ENCODE measurements at regions not wholly inside any gene's neighbourhood (a gene's known extent, or its start where the extent isn't known, plus 50 kb on each side); places are given as distances from the start of the nearest gene placed in this dataset.

GRCh38 chr4:53694666-53695065 lies 103.4 kb upstream of the LNX1 start:
- Histone ChIP-seq H3K9me3 (no peaks in the 10 kb centered on the region), H3K4me1 (no peaks in the 10 kb centered on the region), H3K4me3 (no peak overlapping the region), H3K36me3 (no peaks in the 10 kb centered on the region), H3K27me3 (no peaks in the 10 kb centered on the region), H3K27ac (no peak overlapping the region)
- WGBS, 2 donors, result 96 to 97% methylated on average over 2 of the region's 2 CpGs
- TF ChIP-seq EP300 (IDR thresholded peaks at IDR 0.05), result no peak
- TF ChIP-seq, protein P1, sequence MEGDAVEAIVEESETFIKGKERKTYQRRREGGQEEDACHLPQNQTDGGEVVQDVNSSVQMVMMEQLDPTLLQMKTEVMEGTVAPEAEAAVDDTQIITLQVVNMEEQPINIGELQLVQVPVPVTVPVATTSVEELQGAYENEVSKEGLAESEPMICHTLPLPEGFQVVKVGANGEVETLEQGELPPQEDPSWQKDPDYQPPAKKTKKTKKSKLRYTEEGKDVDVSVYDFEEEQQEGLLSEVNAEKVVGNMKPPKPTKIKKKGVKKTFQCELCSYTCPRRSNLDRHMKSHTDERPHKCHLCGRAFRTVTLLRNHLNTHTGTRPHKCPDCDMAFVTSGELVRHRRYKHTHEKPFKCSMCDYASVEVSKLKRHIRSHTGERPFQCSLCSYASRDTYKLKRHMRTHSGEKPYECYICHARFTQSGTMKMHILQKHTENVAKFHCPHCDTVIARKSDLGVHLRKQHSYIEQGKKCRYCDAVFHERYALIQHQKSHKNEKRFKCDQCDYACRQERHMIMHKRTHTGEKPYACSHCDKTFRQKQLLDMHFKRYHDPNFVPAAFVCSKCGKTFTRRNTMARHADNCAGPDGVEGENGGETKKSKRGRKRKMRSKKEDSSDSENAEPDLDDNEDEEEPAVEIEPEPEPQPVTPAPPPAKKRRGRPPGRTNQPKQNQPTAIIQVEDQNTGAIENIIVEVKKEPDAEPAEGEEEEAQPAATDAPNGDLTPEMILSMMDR (IDR thresholded peaks at IDR 0.05), result no peak
- no peak for TF ChIP-seq POLR2AphosphoS5 (IDR thresholded peaks at IDR 0.05)
- TF ChIP-seq POLR2A (IDR thresholded peaks at IDR 0.05), result no peak
- intact Hi-C loops (cut with DNase I), result no loop called here
- no peak for DNase-seq

DNA sequence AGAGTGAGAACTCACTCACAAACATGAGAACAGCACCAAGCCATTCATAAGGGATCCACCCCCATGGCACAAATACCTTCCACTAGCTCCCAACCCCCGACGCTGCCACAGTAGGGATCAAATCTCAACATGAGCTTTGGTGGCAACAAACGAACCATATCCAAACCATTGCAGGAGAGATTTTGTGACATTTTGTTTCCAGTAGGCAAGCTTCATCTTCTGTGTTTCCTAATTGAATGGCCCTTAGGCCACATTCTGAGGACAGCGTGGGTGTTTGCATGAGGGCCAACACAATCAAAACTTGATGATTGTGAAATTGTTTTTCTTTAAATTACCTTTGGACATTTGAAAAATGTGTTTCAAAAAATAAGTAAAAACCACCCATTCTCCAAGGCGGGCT lies 102.6 kb upstream of the LNX1 start:
- TF ChIP-seq, protein P1 (IDR thresholded peaks at IDR 0.05), result no peak
- no peak for TF ChIP-seq POLR2AphosphoS5 (IDR thresholded peaks at IDR 0.05)
- TF ChIP-seq EP300 (IDR thresholded peaks at IDR 0.05), result no peak
- no peak for TF ChIP-seq POLR2A (IDR thresholded peaks at IDR 0.05)
- no peaks in the 10 kb centered on the region for H3K36me3 ChIP-seq
- no peak for DNase-seq
- H3K27me3 ChIP-seq, result no peaks in the 10 kb centered on the region
- 94% methylated on average over 5 of the region's 5 CpGs for WGBS, 2 donors
- intact Hi-C loops (cut with DNase I), result no loop called here
- H3K9me3 ChIP-seq, result no peaks in the 10 kb centered on the region
- H3K27ac ChIP-seq, result no peak overlapping the region
- no peak overlapping the region for H3K4me3 ChIP-seq
- no peaks in the 10 kb centered on the region for H3K4me1 ChIP-seq

DNA sequence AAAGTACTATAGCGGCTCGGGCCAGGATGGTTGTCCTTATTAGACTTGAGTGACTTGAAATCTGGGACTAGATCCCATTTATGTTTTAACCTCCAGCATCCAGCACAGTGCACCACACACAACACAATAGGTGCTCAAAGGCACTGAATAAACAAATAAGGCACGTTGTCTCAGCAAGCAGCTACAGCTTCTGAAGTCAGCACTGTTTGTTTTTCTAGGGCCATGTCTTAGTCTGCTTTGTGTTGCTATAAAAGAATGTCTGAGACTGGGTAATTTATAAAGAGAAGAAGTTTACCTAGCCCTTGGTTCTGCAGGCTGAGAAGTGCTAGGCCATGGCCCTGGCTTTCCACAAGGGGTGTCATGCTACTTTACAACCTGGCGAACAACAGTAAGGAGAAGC lies 102.1 kb upstream of the LNX1 start:
- 81 to 89% methylated on average over 4 of the region's 4 CpGs for WGBS, 2 donors
- Histone ChIP-seq H3K9me3 (no peaks in the 10 kb centered on the region), H3K27me3 (no peaks in the 10 kb centered on the region), H3K36me3 (no peaks in the 10 kb centered on the region), H3K4me1 (no peaks in the 10 kb centered on the region), H3K27ac (no peak overlapping the region), H3K4me3 (no peak overlapping the region)
- no peak for DNase-seq
- TF ChIP-seq POLR2A (IDR thresholded peaks at IDR 0.05) (no peak), EP300 (IDR thresholded peaks at IDR 0.05) (no peak), POLR2AphosphoS5 (IDR thresholded peaks at IDR 0.05) (no peak)
- TF ChIP-seq, protein P1 (IDR thresholded peaks at IDR 0.05), result no peak
- intact Hi-C loops (cut with DNase I), result no loop called here

DNA sequence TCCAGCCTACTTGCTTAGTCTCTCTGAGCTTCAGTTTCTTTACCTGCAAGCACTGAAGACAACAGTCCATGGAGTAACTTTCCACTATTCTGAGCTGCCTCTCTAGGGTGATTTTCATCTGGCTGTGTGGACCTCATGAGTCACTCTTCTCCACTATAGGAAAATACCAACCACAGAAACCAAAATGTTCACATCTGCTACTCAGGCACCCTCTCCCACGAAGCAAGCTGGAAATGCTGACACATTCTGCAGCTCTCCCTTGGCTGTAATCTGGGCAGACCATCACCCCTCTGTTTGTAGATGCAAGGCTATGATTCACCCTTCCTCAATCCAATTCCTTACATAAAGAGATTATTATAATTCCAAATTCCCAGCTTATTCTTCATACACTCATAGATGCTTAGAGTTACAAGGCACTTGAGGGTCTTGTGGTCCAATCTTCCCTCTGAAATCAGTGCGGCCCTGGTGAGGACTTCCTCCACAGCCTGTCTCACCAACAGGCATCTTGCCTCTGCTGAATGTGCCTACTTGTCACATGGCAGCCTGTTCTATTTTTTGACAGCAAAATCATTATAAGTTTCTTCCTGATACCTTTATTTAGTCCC lies 97.0 kb upstream of the LNX1 start:
- intact Hi-C loops (cut with DNase I), result no loop called here
- H3K36me3 ChIP-seq, result no peaks in the 10 kb centered on the region
- no peaks in the 10 kb centered on the region for H3K4me1 ChIP-seq
- 33 to 74% methylated on average over 2 of the region's 2 CpGs for WGBS, 2 donors
- H3K9me3 ChIP-seq, result no peaks in the 10 kb centered on the region
- peak overlapping the region in 1 of 4 donors; percentile 18 for H3K27ac ChIP-seq
- H3K27me3 ChIP-seq, result no peaks in the 10 kb centered on the region
- no peak for DNase-seq
- H3K4me3 ChIP-seq, result no peak overlapping the region
- TF ChIP-seq EP300 (IDR thresholded peaks at IDR 0.05), result peak in 1 of 4 donors; percentile 18
- TF ChIP-seq POLR2A (IDR thresholded peaks at IDR 0.05), result no peak
- TF ChIP-seq, protein P1 (IDR thresholded peaks at IDR 0.05), result no peak
- peak in 1 of 4 donors; percentile 35 for TF ChIP-seq POLR2AphosphoS5 (IDR thresholded peaks at IDR 0.05)

DNA sequence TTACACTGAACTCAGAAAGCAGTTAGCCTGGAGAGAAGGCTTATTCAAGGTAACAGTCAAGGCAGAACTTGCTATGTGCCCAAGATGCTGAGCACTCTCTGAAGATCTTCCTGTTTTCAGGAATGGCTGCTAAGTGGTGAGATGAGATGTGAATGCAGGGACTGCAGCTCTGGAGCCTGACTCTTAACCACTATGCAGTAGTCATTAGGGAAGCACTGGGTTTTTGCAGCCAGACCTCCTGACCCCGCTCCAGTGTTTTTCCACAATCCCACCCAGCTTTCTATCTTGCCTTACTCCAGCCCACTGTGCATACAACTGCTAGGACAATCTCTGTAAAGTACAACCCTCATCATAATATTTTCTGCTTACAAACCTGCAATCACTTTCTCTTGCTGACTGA lies 95.2 kb upstream of the LNX1 start:
- H3K4me1 ChIP-seq, result no peaks in the 10 kb centered on the region
- 93 to 96% methylated on average over 1 of the region's 1 CpG for WGBS, 2 donors
- H3K27me3 ChIP-seq, result no peaks in the 10 kb centered on the region
- H3K36me3 ChIP-seq, result no peaks in the 10 kb centered on the region
- no peak overlapping the region for H3K27ac ChIP-seq
- intact Hi-C loops (cut with DNase I), result no loop called here
- TF ChIP-seq EP300 (IDR thresholded peaks at IDR 0.05) (no peak), POLR2AphosphoS5 (IDR thresholded peaks at IDR 0.05) (no peak), POLR2A (IDR thresholded peaks at IDR 0.05) (no peak)
- TF ChIP-seq, protein P1 (IDR thresholded peaks at IDR 0.05), result no peak
- H3K4me3 ChIP-seq, result no peak overlapping the region
- DNase-seq, result no peak
- H3K9me3 ChIP-seq, result no peaks in the 10 kb centered on the region
